PC-3 (cell line): ENCODE measurements at regions not wholly inside any gene's neighbourhood (a gene's known extent, or its start where the extent isn't known, plus 50 kb on each side); places are given as distances from the start of the nearest gene placed in this dataset.

Experiments
- CTCF ChIP-seq: fragments of 300-600 bp; sonication (generic); conservative IDR thresholded peaks from 2 replicates; pipeline ENCODE4 v1.5.1; 2017; ENCODE audit warnings: antibody characterized with exemption, low read depth, mild to moderate bottlenecking, low read length
- EZH2 ChIP-seq: fragments of 300-600 bp; sonication (generic); IDR thresholded peaks from one replicate; pipeline ENCODE4 v1.6.1; 2017; ENCODE audit warnings: antibody characterized with exemption, mild to moderate bottlenecking, low read length; ENCODE audit not compliant: unreplicated experiment

GRCh38 chr6:95521181-95521580 lies 56.2 kb upstream of the MANEA start:
- TF ChIP-seq CTCF (no peak), EZH2 (no peak)
